T-helper 17 cell (primary cell): ENCODE measurements at regions not wholly inside any gene's neighbourhood (a gene's known extent, or its start where the extent isn't known, plus 50 kb on each side); places are given as distances from the start of the nearest gene placed in this dataset.
"Not testable (repeated sequence)": the region's sequence is repeated elsewhere in the genome, so short reads cannot be mapped to it uniquely, and the experiment has no call there.

ENCODE experiments used
- ATAC-seq: fragments of 150-1000 bp; cut with Tn5 transposase; 2 replicates; pipeline ENCODE4 v1.10.0; 2021; ENCODE audit warnings: mild to moderate bottlenecking, moderate library complexity
- DNase-seq, 3 donors: peaks; one replicate each; pipeline versions ENCODE4 v3.0.0 to v3.0.0-alpha.2; 2020 to 2021
- H3K9me3 ChIP-seq: one replicate; pipeline ENCODE4 v1.7.0; 2013; ENCODE audit warnings: low read length, mild to moderate bottlenecking; ENCODE audit not compliant: control insufficient read depth, poor library complexity, severe bottlenecking
- H3K27ac Mint-ChIP-seq: one replicate; pipeline ENCODE4 v1.8.0; 2022; ENCODE audit warnings: mild to moderate bottlenecking, moderate library complexity, mixed read lengths
- H3K27me3 Mint-ChIP-seq: one replicate; pipeline ENCODE4 v1.8.0; 2022; ENCODE audit warnings: mixed read lengths
- H3K36me3 Mint-ChIP-seq: one replicate; pipeline ENCODE4 v1.8.0; 2022; ENCODE audit warnings: low read depth, mixed read lengths
- H3K4me1 Mint-ChIP-seq: one replicate; pipeline ENCODE4 v1.8.0; 2022; ENCODE audit warnings: mild to moderate bottlenecking, mixed read lengths
- H3K4me3 Mint-ChIP-seq: one replicate; pipeline ENCODE4 v1.8.0; 2022; ENCODE audit warnings: mild to moderate bottlenecking, moderate library complexity, mixed read lengths

- H3K27me3 Mint-ChIP-seq, H3K4me3 Mint-ChIP-seq, H3K27ac Mint-ChIP-seq, H3K9me3 ChIP-seq, H3K36me3 Mint-ChIP-seq, H3K4me1 Mint-ChIP-seq, DNase-seq, ATAC-seq: not testable (repeated sequence)
Measured at GRCh38 chr16:29133681-29134430, 149.0 kb downstream of the LAT start.

GRCh38 chr16:29132869-29133268, 148.0 kb downstream of the LAT start:
- H3K27me3 Mint-ChIP-seq, ATAC-seq, DNase-seq, H3K27ac Mint-ChIP-seq, H3K4me1 Mint-ChIP-seq, H3K9me3 ChIP-seq, H3K4me3 Mint-ChIP-seq, H3K36me3 Mint-ChIP-seq: not testable (repeated sequence)

GRCh38 chr16:29132444-29132843, 147.6 kb downstream of the LAT start:
- not testable (repeated sequence) for H3K27me3 Mint-ChIP-seq, H3K36me3 Mint-ChIP-seq, H3K27ac Mint-ChIP-seq, H3K4me3 Mint-ChIP-seq, H3K4me1 Mint-ChIP-seq, ATAC-seq, DNase-seq, H3K9me3 ChIP-seq

- not testable (repeated sequence) for H3K27me3 Mint-ChIP-seq, H3K27ac Mint-ChIP-seq, ATAC-seq, H3K36me3 Mint-ChIP-seq, H3K9me3 ChIP-seq, H3K4me1 Mint-ChIP-seq, H3K4me3 Mint-ChIP-seq, DNase-seq
Measured at GRCh38 chr16:29130901-29131851, 146.3 kb downstream of the LAT start.

GRCh38 chr16:29130131-29130711, 145.4 kb downstream of the LAT start:
- not testable (repeated sequence) for DNase-seq, H3K4me3 Mint-ChIP-seq, H3K4me1 Mint-ChIP-seq, H3K9me3 ChIP-seq, ATAC-seq, H3K36me3 Mint-ChIP-seq, H3K27ac Mint-ChIP-seq, H3K27me3 Mint-ChIP-seq

- H3K36me3 Mint-ChIP-seq, DNase-seq, H3K4me3 Mint-ChIP-seq, H3K27ac Mint-ChIP-seq, H3K27me3 Mint-ChIP-seq, H3K4me1 Mint-ChIP-seq, ATAC-seq, H3K9me3 ChIP-seq: not testable (repeated sequence)
Measured at GRCh38 chr16:29129458-29130038, 144.7 kb downstream of the LAT start.

GRCh38 chr16:29128732-29129457, 144.0 kb downstream of the LAT start:
- H3K27ac Mint-ChIP-seq, DNase-seq, ATAC-seq, H3K4me3 Mint-ChIP-seq, H3K9me3 ChIP-seq, H3K27me3 Mint-ChIP-seq, H3K4me1 Mint-ChIP-seq, H3K36me3 Mint-ChIP-seq: not testable (repeated sequence)

- not testable (repeated sequence) for H3K27ac Mint-ChIP-seq, H3K4me1 Mint-ChIP-seq, H3K9me3 ChIP-seq, H3K4me3 Mint-ChIP-seq, ATAC-seq, DNase-seq, H3K36me3 Mint-ChIP-seq, H3K27me3 Mint-ChIP-seq
Measured at GRCh38 chr16:29127806-29128420, 143.1 kb downstream of the LAT start.

GRCh38 chr16:29126616-29127015, 141.8 kb downstream of the LAT start:
- no peak overlapping the region for H3K4me3 Mint-ChIP-seq
- peak overlapping the region; percentile 49 for H3K27ac Mint-ChIP-seq
- H3K4me1 Mint-ChIP-seq, result peaks cover 7% of the 10 kb centered on the region
- DNase-seq (no peak), ATAC-seq (no peak)
- no peaks in the 10 kb centered on the region for H3K27me3 Mint-ChIP-seq
- H3K9me3 ChIP-seq, result no peaks in the 10 kb centered on the region
- no peaks in the 10 kb centered on the region for H3K36me3 Mint-ChIP-seq

- H3K9me3 ChIP-seq, result no peaks in the 10 kb centered on the region
- H3K27ac Mint-ChIP-seq, result peak overlapping the region; percentile 49
- DNase-seq (no peak), ATAC-seq (no peak)
- no peak overlapping the region for H3K4me3 Mint-ChIP-seq
- H3K36me3 Mint-ChIP-seq, result peaks cover 3% of the 10 kb centered on the region
- H3K27me3 Mint-ChIP-seq, result no peaks in the 10 kb centered on the region
- peaks cover 9% of the 10 kb centered on the region for H3K4me1 Mint-ChIP-seq
Measured at GRCh38 chr16:29126057-29126494, 141.2 kb downstream of the LAT start.

GRCh38 chr16:29124828-29125227, 140.0 kb downstream of the LAT start:
- H3K4me3 Mint-ChIP-seq, result no peak overlapping the region
- no peaks in the 10 kb centered on the region for H3K27me3 Mint-ChIP-seq
- no peak for ATAC-seq
- DNase-seq, result no peak
- no peaks in the 10 kb centered on the region for H3K9me3 ChIP-seq
- H3K36me3 Mint-ChIP-seq, result peaks cover 3% of the 10 kb centered on the region
- no peak overlapping the region for H3K27ac Mint-ChIP-seq
- H3K4me1 Mint-ChIP-seq, result peaks cover 9% of the 10 kb centered on the region

GRCh38 chr16:29124162-29124561, 139.3 kb downstream of the LAT start:
- H3K4me3 Mint-ChIP-seq, H3K4me1 Mint-ChIP-seq, ATAC-seq, DNase-seq, H3K27ac Mint-ChIP-seq, H3K36me3 Mint-ChIP-seq, H3K27me3 Mint-ChIP-seq, H3K9me3 ChIP-seq: not testable (repeated sequence)
